Stimulated activated naive CD4-positive, alpha-beta T cell (primary cell): ENCODE measurements at regions not wholly inside any gene's neighbourhood (a gene's known extent, or its start where the extent isn't known, plus 50 kb on each side); places are given as distances from the start of the nearest gene placed in this dataset.
"Not testable (repeated sequence)": the region's sequence is repeated elsewhere in the genome, so short reads cannot be mapped to it uniquely, and the experiment has no call there.

Experiments
- DNase-seq, 6 experiments: peaks; one replicate each; lab custom pipeline; 2025; lab: John Stamatoyannopoulos, UW

GRCh38 chr10:120048391-120048790 lies 155.9 kb downstream of the SEC23IP start:
- DNase-seq = no peak

GRCh38 chr10:120051671-120052070 lies 159.1 kb downstream of the SEC23IP start:
- DNase-seq = no peak

- no peak for DNase-seq
Measured at GRCh38 chr10:120052964-120053702, 160.6 kb downstream of the SEC23IP start.

- DNase-seq = not testable (repeated sequence)
Measured at GRCh38 chr10:120059790-120060189, 167.3 kb downstream of the SEC23IP start.

- DNase-seq = no peak
Measured at GRCh38 chr10:120067427-120067826, 174.9 kb downstream of the SEC23IP start.

- no peak for DNase-seq
Measured at GRCh38 chr10:120069700-120070099, 177.2 kb downstream of the SEC23IP start.

GRCh38 chr10:120075349-120075748 lies 182.8 kb downstream of the SEC23IP start:
- DNase-seq = no peak

- no peak for DNase-seq
Measured at GRCh38 chr10:120076996-120077706, 184.6 kb downstream of the SEC23IP start.

GRCh38 chr10:120077707-120078492 lies 185.4 kb downstream of the SEC23IP start:
- no peak for DNase-seq

GRCh38 chr10:120085096-120085796 lies 192.7 kb downstream of the SEC23IP start:
- DNase-seq = no peak

- DNase-seq = no peak
Measured at GRCh38 chr10:120086066-120086465, 193.5 kb downstream of the SEC23IP start.

GRCh38 chr10:120087109-120087508 lies 194.6 kb downstream of the SEC23IP start:
- no peak for DNase-seq

- DNase-seq = no peak
Measured at GRCh38 chr10:120095875-120096274, 203.3 kb downstream of the SEC23IP start.

- DNase-seq = no peak
Measured at GRCh38 chr10:120097766-120098165, 205.2 kb downstream of the SEC23IP start.

GRCh38 chr10:120098232-120098930 lies 205.9 kb downstream of the SEC23IP start:
- DNase-seq = no peak

GRCh38 chr10:120103738-120104560 lies 211.4 kb downstream of the SEC23IP start:
- DNase-seq = no peak

- DNase-seq = no peak
Measured at GRCh38 chr10:120105001-120105400, 212.5 kb downstream of the SEC23IP start.

- no peak for DNase-seq
Measured at GRCh38 chr10:120105492-120105891, 213.0 kb downstream of the SEC23IP start.

GRCh38 chr10:120108916-120109315 lies 216.4 kb downstream of the SEC23IP start:
- DNase-seq = no peak

- not testable (repeated sequence) for DNase-seq
Measured at GRCh38 chr10:120109725-120110124, 217.2 kb downstream of the SEC23IP start.

- DNase-seq = no peak
Measured at GRCh38 chr10:120110196-120110595, 217.7 kb downstream of the SEC23IP start.
